NCI-H2196 (cell line): ENCODE measurements at regions not wholly inside any gene's neighbourhood (a gene's known extent, or its start where the extent isn't known, plus 50 kb on each side); places are given as distances from the start of the nearest gene placed in this dataset.
A peak's percentile ranks its signal among the peaks of the same experiment; 100 is the strongest.

Source experiments
- DNase-seq: peaks from one replicate; lab custom pipeline; 2025; ENCODE audit not compliant: unreplicated experiment; lab: John Stamatoyannopoulos, UW

GRCh38 chr10:110395350-110396283, 90.9 kb upstream of the SMNDC1 start:
- peak; percentile 25 for DNase-seq

GRCh38 chr10:110396284-110396651, 91.5 kb upstream of the SMNDC1 start:
- DNase-seq = no peak

DNA sequence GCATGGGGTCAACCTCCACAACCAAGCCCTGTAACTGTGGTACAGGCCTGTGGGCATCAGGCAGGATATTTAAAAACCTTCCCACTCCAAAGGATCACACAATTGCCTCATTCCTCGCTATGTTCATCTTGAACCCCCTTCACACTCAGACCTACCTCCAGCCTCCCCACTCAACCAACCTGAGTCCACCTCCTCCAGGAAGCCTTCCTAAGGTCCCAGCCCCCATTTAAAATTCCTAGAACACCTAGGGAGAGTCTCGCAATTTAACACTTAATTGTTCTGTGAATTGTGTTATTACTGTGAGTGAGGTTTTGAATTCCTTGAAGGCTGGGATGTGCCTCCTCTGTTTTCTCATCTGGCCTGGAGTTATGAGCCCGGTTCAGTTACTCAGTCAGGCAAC, 93.1 kb upstream of the SMNDC1 start:
- no peak for DNase-seq

GRCh38 chr10:110398419-110399105, 93.8 kb upstream of the SMNDC1 start:
- no peak for DNase-seq

- no peak for DNase-seq
Observed at GRCh38 chr10:110399106-110399964, 94.6 kb upstream of the SMNDC1 start.

GRCh38 chr10:110399965-110400933, 95.5 kb upstream of the SMNDC1 start:
- DNase-seq = no peak

DNA sequence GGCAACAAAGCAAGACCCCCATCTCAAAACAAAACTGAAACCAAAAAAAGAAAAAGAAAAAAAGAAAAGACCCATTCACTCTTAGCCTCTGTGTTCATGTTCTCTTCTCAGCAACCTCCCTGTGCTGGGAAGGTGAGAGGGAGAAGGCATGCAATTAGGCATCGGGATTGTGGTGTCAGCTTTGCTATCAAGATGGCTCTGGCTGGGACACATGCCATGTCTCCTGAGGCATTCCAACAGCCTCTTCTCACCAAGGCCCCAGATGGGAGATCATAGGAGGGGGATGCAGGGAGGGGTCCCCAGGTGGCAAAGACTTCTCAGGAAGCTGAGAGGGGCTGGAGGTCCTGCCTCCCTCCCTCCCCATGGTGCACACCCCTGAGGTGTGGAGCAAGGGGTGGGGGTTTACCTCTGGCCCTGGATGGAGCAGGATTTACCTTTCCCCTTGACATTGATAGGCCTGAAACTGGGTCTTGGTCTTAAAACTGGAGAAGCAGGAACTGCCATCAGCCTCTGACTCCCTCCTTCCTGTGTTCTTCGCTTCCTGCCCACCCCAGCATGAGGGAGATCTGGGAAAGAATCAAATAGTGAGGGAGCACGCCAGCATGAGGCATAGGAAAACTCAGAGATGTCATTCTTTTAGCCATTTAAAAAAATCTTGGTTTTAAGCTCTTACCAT, 96.2 kb upstream of the DUSP5 start:
- DNase-seq = no peak

- no peak for DNase-seq
Observed at GRCh38 chr10:110402077-110402416, 95.7 kb upstream of the DUSP5 start.

DNA sequence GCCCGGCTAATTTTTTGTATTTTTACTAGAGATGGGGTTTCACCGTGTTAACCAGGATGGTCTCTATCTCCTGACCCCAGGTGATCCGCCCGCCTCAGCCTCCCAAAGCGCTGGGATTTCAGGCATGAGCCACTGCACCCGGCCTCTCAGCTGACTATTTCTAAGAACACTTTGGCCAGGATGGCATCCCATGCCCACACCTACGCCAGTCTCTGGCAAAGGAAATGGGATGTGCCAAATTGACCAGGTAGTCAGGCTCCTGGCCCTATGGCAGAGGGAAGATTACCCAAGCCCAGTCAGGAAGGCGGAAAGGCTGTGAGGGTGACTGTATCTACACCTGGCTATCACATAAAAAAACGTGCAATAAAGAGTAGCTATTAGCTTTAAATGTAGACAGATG, 94.1 kb upstream of the DUSP5 start:
- no peak for DNase-seq

DNA sequence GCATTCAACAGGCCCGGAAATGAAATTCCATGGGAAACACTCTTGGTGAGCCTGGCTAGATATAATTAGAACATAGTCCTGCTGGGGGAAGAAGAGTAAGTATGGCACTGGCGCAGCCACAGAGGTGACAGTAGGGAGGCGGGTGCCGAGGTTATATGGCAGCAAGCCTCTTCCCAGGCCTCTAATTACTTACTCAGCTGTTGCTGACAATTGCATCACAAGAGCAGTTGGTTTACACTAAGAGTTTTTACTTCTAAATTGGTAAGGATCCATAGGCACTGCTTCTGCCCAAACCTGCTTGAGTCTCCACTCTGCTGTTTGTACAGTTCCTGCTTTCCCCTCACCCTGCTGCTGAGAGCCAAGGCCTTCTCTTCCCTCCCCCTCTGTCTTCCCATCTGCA, 93.3 kb upstream of the DUSP5 start:
- DNase-seq = no peak

GRCh38 chr10:110404825-110405224, 92.9 kb upstream of the DUSP5 start:
- no peak for DNase-seq

- DNase-seq = no peak
Observed at GRCh38 chr10:110405380-110405779, 92.3 kb upstream of the DUSP5 start.

DNA sequence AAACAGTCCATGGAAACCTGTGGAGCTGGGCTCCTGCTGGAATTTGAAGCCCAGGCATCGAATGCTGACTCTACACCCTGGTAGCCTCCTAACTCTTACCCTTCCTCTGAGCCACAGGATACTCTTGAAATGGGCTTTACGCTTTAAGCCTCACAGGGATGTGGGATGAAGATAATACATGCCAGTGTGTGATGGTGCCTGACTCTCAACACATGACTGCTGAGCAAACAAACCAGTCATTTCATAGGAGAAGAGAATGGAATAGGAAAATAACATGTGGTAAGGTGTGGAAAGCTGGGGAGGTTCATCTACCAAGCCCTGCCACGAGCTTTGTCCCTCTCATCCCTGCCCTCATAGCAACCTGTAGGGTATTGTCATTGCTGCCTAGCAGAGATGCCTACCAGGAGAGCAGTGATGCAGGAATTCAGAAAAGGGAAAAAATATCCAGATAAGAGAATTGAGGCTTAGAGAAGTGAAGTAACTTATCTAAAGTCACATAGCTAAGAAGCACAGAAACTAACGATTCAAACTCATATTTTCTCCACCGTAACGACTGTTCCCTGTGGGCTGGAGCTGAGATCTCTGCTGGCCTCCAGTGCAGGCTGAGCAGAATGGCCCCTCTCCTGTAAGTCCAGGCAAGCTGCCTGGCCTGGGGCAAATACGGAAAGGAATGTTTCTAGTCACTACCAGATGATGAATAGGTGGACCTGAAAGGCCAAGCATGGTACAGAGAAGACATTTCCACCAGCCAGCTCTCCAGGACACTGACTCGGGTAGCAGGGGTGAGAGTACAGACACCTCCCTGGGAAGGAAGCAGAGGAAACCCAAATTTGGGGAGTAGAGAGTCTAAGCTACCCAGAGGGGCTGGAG, 90.2 kb upstream of the DUSP5 start:
- no peak for DNase-seq

- DNase-seq = no peak
Observed at GRCh38 chr10:110408203-110408871, 89.4 kb upstream of the DUSP5 start.

GRCh38 chr10:110408943-110409342, 88.8 kb upstream of the DUSP5 start:
- no peak for DNase-seq

- no peak for DNase-seq
Observed at GRCh38 chr10:110409488-110409887, 88.2 kb upstream of the DUSP5 start.

DNA sequence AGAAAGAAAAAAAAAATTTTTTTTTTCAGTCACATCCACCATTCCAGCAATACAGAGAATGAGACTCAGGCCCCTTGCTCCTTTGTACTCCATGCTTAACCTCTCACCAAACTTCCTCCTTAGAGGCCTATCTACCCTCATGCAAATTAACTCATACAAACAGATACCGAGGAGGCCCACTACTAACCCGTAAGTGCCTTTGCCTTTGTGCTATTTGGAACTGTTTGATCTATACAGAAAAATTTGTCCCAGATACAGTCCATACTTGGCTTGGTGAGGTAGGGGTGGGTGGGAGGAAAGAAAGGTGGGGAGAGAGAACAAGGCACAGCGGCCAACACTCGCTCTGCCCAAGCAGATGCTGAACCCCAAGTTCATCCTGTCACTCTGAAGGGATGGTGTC, 87.8 kb upstream of the DUSP5 start:
- DNase-seq = no peak

DNA sequence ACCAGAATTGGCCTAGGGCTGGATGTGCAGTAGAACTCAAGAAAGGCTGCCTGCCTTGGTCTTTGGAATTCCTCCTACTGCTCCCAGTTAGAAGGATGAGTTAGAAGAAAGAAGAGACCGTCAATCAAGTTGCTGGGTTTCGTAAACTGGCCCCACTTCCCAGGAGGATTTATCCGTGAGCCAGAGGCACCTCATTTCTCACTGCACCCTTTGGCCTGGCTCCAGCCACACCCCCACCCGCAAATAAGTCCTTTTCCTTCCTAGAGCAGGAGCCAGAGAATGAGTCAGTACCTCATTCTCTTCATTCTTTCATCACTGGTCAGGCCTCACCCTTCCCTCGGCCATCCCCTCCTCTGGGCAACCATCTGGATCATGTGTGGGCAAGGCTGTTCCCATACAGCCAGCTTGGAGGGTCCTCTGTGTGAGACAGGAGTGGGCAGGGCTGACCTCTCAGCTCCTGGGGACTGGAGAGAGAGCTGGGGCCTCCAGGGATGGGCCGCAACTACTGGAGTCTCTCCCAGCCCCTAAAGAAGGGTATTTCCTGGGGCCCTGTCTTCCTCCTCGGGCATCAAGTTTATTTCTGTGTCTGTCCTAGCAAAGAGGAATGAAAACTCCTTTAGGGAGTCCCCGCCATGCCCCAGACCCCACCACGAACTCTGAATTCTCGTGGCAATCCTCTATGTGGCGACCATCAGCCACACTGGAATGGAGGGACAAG, 87.2 kb upstream of the DUSP5 start:
- DNase-seq = no peak
